Effector CD8-positive, alpha-beta T cell (primary cell): ENCODE measurements at regions not wholly inside any gene's neighbourhood (a gene's known extent, or its start where the extent isn't known, plus 50 kb on each side); places are given as distances from the start of the nearest gene placed in this dataset.

Source experiments
- DNase-seq: peaks from one replicate; lab custom pipeline; 2025; lab: John Stamatoyannopoulos, UW

GRCh38 chr1:30609336-30609998, 113.9 kb downstream of the MATN1 start:
- no peak for DNase-seq

DNA sequence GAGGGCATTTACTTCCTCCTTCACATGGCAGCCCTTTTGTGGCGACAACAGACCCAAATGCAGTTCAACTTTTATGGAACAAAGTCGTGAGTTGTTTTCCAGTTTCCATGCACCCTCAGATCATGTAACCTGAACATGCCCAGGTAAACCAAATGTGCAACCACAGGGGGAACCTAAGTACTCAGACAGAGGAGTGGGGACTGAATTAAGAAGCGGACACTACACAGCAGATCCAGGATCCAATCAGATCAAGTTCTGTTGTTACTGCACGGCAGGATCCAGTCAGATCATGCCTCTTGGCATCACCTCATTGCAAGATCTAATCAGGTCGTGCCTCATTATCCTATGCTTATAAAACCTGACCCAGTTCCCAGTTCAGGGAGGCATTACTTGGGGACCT, 115.7 kb downstream of the MATN1 start:
- DNase-seq: no peak

GRCh38 chr1:30606166-30606565, 117.2 kb downstream of the MATN1 start:
- DNase-seq: no peak

DNA sequence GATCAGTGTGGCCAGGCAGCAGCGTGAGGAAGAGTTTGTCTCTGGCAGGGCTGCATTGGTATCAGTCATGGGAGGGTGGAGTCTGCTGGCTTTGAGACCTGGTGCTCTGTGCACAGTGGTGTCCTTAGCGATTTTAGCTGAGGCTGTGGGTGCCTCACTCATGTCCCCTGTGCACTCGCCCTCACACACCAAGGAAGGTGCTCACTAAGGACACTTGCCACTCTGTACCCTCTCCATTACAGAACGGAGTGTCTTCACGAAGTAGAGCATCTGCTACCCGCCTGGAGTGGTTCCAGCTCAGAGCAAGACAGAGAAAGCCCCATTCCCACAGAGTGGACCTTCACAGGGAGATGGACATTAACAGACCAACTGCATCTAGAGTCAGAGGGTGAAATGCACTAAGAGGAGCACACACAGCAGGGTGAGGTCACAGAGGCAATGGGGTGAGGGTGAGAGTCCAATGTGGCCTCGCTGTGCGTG, 117.9 kb downstream of the MATN1 start:
- DNase-seq: no peak

DNA sequence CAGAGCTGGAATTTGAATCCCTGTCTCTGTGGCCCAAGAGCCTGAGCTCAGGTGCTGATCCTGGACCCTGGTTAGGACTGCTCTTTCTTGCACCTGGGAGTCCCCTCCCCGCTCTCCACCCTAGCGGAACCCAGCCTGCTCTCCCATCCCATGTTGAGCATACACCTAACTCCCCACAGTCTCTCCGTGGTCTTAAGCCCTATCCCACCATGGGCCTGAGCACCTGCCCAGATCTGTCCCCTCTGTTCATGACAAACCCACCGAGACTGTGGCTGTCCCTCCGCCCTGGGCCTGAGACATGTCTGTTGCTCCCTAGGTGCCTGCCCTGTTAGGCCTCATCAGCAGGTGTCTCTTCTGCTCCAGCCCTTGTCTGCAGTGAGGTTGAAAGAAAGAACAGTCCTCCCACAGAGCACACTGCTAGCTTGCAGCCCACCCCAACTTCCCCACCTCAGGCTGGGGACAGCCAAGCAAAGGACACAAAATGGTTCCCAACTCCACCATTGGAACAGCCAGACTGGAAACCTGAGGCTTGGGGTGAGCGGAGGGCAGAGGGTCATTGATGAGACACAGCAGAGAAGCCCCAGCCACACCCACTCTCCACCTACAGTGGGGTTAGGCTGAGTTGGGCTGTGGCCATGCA, 118.5 kb downstream of the MATN1 start:
- DNase-seq: no peak

- no peak for DNase-seq
Measured at GRCh38 chr1:30603081-30603858, 120.1 kb downstream of the MATN1 start.

- DNase-seq: no peak
Measured at GRCh38 chr1:30601316-30602085, 121.9 kb downstream of the MATN1 start.

GRCh38 chr1:30600706-30601105, 122.7 kb downstream of the MATN1 start:
- no peak for DNase-seq

DNA sequence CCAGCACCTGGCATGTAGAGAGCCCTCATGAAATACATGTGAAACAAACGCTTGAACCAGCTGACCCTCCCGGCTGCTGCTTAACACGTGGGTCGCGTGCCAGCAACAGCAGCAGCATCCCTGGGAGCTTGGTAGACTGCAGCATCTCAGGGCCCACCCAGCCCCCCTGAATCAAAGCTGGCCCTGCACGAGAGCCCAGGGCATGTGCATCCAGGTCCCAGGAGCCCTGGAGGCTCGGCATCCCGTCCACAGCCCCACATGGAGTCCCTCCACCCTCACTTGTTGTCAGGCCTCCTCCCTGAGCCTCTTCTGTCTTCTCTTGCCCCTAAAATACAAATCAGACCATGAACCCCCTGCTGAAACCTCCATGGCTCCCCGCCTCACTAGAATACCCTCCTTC, 123.1 kb downstream of the MATN1 start:
- DNase-seq: no peak

GRCh38 chr1:30599721-30600120, 123.7 kb downstream of the MATN1 start:
- DNase-seq: no peak

- no peak for DNase-seq
Measured at GRCh38 chr1:30598571-30599114, 124.7 kb downstream of the MATN1 start.

- no peak for DNase-seq
Measured at GRCh38 chr1:30597711-30598110, 125.7 kb downstream of the MATN1 start.

- no peak for DNase-seq
Measured at GRCh38 chr1:30596891-30597290, 126.5 kb downstream of the MATN1 start.

DNA sequence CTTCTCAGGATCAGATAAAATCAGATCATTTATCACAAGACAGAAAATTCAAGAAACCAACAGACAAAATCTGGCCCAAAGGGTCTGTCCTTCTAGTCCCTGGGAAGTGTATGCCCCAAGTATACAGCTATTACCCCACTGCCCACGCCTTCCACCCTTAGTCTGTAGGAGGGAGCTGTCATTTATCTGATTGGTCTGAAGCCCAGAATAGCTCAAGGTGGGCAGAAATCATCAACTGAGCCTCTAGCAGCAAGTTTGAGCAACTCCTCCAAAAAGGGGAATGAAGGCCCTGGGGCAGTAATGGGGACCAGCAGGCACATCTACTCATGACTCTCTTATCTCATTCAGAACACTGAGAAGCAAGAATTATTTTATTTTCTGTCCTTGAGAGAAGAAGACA, 126.9 kb downstream of the MATN1 start:
- no peak for DNase-seq

- no peak for DNase-seq
Measured at GRCh38 chr1:30589083-30589482, 134.3 kb downstream of the MATN1 start.

DNA sequence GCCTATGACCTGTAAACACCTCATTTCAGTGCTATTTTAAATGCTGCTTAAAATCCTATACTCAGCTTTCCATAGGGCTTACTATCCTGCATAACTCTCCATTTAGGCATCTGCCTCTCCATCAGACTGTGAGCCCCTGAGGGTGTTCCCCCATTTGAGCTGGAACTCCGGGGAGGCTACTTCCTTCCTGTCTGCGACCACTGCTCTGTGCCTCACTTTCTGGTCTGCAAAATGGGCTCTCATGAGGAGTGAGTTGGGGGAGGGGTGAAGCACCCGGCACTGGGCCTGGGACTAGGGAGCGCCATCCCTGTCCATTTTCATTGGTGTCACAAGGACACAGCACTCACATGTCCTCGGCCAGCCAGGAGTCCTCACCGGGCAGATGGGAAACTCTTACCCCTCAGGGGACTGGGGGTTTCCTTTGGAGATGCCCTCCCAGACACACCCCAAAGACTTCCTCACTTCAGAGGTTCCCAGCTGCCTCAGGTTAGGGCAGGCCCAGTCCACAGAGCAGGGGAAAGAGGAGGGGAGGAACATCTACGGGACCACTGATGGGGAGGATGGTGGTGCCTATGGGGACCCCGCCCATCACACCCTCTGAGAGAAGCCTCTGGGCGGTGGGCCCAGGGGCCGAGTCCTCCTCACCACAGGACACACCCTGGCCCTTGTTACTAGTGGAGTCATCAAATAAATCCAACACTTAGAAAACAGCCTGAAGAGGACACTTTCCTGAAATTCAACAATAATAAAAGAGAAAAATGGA, 134.9 kb downstream of the MATN1 start:
- DNase-seq: no peak

GRCh38 chr1:30586671-30587070, 136.7 kb downstream of the MATN1 start:
- no peak for DNase-seq

- no peak for DNase-seq
Measured at GRCh38 chr1:30579580-30579979, 143.8 kb downstream of the MATN1 start.

DNA sequence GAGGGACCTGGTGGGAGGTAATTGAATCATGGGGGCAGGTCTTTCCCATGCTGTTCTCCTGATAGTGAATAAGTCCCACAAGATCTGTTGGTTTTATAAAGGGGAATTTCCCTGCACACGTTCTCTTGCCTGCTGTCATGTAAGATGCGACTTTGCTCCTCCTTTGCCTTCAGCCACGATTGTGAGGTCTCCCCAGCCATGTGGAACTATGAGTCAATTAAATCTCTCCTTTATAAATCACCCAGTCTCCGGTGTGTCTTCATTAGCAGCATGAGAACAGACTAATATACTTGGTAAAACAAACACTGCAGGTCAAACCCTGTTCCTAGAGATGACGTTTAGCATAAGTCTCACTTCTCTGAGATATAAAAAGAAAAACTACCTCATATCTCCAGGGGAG, 148.3 kb downstream of the MATN1 start:
- no peak for DNase-seq

DNA sequence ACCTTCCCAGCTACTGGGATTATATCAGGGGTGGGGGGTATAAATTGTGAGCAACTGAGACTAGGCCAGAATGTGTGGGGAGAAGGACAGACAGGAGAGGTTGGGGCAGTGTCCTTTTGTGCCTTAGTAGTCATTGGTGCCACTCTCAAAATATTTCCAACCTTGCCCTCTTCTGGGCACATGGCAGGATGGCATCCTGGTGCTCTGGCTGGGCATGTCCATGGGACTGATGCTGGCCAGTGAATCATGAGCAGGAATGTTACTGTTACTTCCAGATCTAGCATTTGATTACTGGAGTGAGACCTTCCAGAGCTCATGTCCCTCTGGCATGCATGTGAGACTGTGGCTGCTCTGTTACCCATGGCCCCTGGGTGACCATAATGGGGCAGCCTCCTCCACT, 151.2 kb downstream of the MATN1 start:
- DNase-seq: no peak

DNA sequence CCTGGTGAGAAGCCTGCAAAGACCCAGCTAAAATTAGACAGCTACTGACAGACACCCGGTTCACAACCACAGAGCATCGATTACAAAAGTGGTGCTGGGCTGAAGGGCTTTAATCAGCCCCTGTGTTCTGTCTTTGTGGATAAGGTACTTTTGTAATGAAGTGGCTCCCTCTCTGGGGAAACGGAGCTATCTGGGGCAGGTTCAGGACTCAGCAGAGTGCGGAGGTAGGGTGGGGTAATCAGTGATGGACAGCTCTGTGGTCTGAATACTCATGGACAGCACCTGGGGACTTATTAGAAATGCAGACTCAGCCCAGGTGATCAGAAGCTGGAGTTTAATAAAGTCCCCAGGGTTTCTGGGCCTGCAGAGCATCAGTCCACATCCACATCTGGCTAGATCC, 152.0 kb downstream of the MATN1 start:
- no peak for DNase-seq
